Endothelial cell of umbilical vein (primary cell): ENCODE measurements at regions not wholly inside any gene's neighbourhood (a gene's known extent, or its start where the extent isn't known, plus 50 kb on each side); places are given as distances from the start of the nearest gene placed in this dataset.

ENCODE experiments used
- BruUV-seq: library from RNA; stranded (reverse); fragments of 400-500 nt; replicated peaks from 2 replicates; lab custom pipeline; 2021; lab: Mats Ljungman, UMichigan
- CTCF ChIA-PET: fragments of 300-600, 350-600 bp; sonication (Branson Sonifier 250); formaldehyde crosslinking; loops from one replicate; lab custom pipeline; 2021; ENCODE audit warnings: antibody characterized with exemption, inconsistent platforms; lab: Charles Lee
- POLR2A ChIA-PET: fragments of 300-600, 350-600 bp; sonication (Branson Sonifier 250); formaldehyde crosslinking; loops from one replicate; lab custom pipeline; 2021; ENCODE audit warnings: antibody characterized with exemption, inconsistent platforms; lab: Charles Lee
- DNase-seq: peaks from one replicate; pipeline ENCODE4 v3.0.0-alpha.2; 2011; ENCODE audit warnings: low read depth, low spot score
- FAIRE-seq: peaks from 2 replicates; lab custom pipeline; 2011; peaks lifted over from hg19 to GRCh38; lab: Jason Lieb, UNC
- H2AFZ ChIP-seq: 2 replicates; pipeline ENCODE4 v1.6.0; 2012; ENCODE audit warnings: low read depth, low read length, control low read depth, inconsistent platforms
- H3K27ac ChIP-seq: 2 replicates; pipeline ENCODE4 v1.5.1; 2011; ENCODE audit warnings: low read depth, mild to moderate bottlenecking, control low read depth, low read length, moderate library complexity; ENCODE audit not compliant: insufficient read depth
- H3K27me3 ChIP-seq, 2 experiments: 2 replicates each; pipeline versions ENCODE4 v1.6.0 to v1.6.1; 2011; ENCODE audit warnings: low read length in 2 of 2, mixed read lengths in 1 of 2; ENCODE audit not compliant: control insufficient read depth in 2 of 2, insufficient read depth in 2 of 2
- H3K36me3 ChIP-seq, 2 experiments: 2 replicates in 1 of 2; 3 replicates in 1 of 2; pipeline ENCODE4 v1.5.1; 2011; ENCODE audit warnings: low read length in 2 of 2, mild to moderate bottlenecking in 1 of 2, moderate library complexity in 1 of 2; ENCODE audit not compliant: control insufficient read depth in 2 of 2, insufficient read depth in 2 of 2; ENCODE audit errors: extremely low read depth in 1 of 2
- H3K4me1 ChIP-seq: 3 replicates; pipeline ENCODE4 v1.5.1; 2011; ENCODE audit warnings: mild to moderate bottlenecking, low read length; ENCODE audit not compliant: control insufficient read depth, insufficient read depth; ENCODE audit errors: extremely low read depth
- H3K4me2 ChIP-seq: 2 replicates; pipeline ENCODE4 v1.6.1; 2011; ENCODE audit warnings: low read length, control low read depth, mixed read lengths; ENCODE audit not compliant: insufficient read depth
- H3K4me3 ChIP-seq, 3 experiments: fragments of 200-600 bp in 1 of 3; sonication (generic), shearing (Covaris generic) in 1 of 3; replicated peaks in 1 of 3; 2 replicates each; pipeline ENCODE4 v1.5.1; 2011 to 2016; ENCODE audit warnings: control low read depth in 3 of 3, low read length in 3 of 3, mild to moderate bottlenecking in 2 of 3, inconsistent platforms in 1 of 3, low read depth in 1 of 3, moderate library complexity in 1 of 3; ENCODE audit not compliant: insufficient read depth in 1 of 3
- H3K79me2 ChIP-seq: 2 replicates; pipeline ENCODE4 v1.6.0; 2012; ENCODE audit warnings: low read length, inconsistent platforms; ENCODE audit not compliant: control insufficient read depth, insufficient read depth
- H3K9ac ChIP-seq: replicated peaks from 2 replicates; pipeline ENCODE3; 2011; ENCODE audit warnings: low read length, control low read depth; ENCODE audit not compliant: insufficient read depth; ENCODE audit errors: extremely low read depth
- H3K9me1 ChIP-seq: replicated peaks from 3 replicates; pipeline ENCODE4 v1.6.0; 2011; ENCODE audit warnings: mild to moderate bottlenecking, low read length; ENCODE audit not compliant: control insufficient read depth, insufficient read depth; ENCODE audit errors: extremely low read depth
- H3K9me3 ChIP-seq: replicated peaks from 2 replicates; pipeline ENCODE4 v1.5.1; 2012; ENCODE audit warnings: low read length, inconsistent platforms; ENCODE audit not compliant: control insufficient read depth, insufficient read depth
- H4K20me1 ChIP-seq: replicated peaks from 2 replicates; pipeline ENCODE3; 2011; ENCODE audit warnings: mild to moderate bottlenecking, low read length; ENCODE audit not compliant: control insufficient read depth, insufficient read depth; ENCODE audit errors: extremely low read depth
- CTCF ChIP-seq, 2 donors: IDR thresholded peaks; 1 replicate in 1 of 2; 2 replicates in 1 of 2; pipeline ENCODE4 v1.5.1; 2011; ENCODE audit warnings: low read length in 2 of 2, mild to moderate bottlenecking in 2 of 2, moderate library complexity in 2 of 2, control low read depth in 1 of 2, inconsistent platforms in 1 of 2, low read depth in 1 of 2; ENCODE audit not compliant: insufficient read depth in 1 of 2; ENCODE audit errors: extremely low read depth in 1 of 2
- EZH2 ChIP-seq: IDR thresholded peaks from 2 replicates; pipeline ENCODE4 v1.6.1; 2012; ENCODE audit warnings: borderline replicate concordance, low read depth, mild to moderate bottlenecking, moderate library complexity, low read length, inconsistent platforms; ENCODE audit not compliant: severe bottlenecking
- FOS ChIP-seq: IDR thresholded peaks from 2 replicates; pipeline ENCODE4 v1.6.1; 2011; ENCODE audit warnings: mild to moderate bottlenecking, low read length, moderate library complexity, borderline replicate concordance; ENCODE audit not compliant: insufficient read depth
- GATA2 ChIP-seq: IDR thresholded peaks from 2 replicates; pipeline ENCODE4 v1.7.0; 2011; ENCODE audit warnings: low read depth, mild to moderate bottlenecking, moderate library complexity, mixed read lengths, low read length; ENCODE audit not compliant: insufficient read length, insufficient read depth
- JUN ChIP-seq: IDR thresholded peaks from 2 replicates; pipeline ENCODE4 v1.6.1; 2011; ENCODE audit warnings: borderline replicate concordance, low read depth; ENCODE audit not compliant: insufficient read length, insufficient read depth
- MAX ChIP-seq: IDR thresholded peaks from 2 replicates; pipeline ENCODE4 v1.6.1; 2011; ENCODE audit not compliant: insufficient read depth, insufficient read length
- POLR2AphosphoS5 ChIP-seq: IDR thresholded peaks from 2 replicates; pipeline ENCODE4 v1.6.1; 2012; ENCODE audit warnings: low read depth, mild to moderate bottlenecking, control low read depth, low read length, moderate library complexity; ENCODE audit not compliant: insufficient read depth
- dilution Hi-C: fragments of 300-500 bp; cut with MboI; formaldehyde crosslinking; loops from one replicate; pipeline ENCODE4 v1.15.0; 2019; ENCODE audit warnings: low sequenced_read_pairs; ENCODE audit not compliant: extremely low pct_ligation_motif_present
- intact Hi-C: fragments of 100-400 bp; cut with micrococcal nuclease; formaldehyde crosslinking; loops from one replicate; pipeline ENCODE4 v1.10.0; 2022

GRCh38 chr1:5711956-5712645 lies 280.1 kb downstream of the NPHP4 start:
- no peak for FAIRE-seq
- intact Hi-C loops = no loop called here

DNA sequence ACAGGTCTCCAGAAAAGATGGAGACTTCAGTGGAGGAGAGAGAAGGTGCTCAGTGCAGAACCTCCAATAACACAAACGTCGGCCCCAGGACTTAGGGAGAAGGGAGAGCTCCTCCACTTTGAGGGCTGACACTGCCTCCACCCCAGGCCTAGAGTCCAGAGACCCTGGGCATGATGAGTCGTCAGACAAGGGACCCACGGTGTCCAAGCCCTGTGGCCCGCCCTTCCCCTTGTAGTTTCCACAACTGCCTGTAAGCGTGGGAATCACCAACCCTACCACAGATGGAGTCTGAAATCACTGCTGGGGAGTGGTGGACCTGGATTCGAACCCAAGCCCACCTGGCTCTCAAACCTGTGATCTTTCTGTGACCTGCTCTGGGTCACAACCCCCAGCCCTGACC lies 281.1 kb downstream of the NPHP4 start:
- no peaks in the 10 kb centered on the region for H3K27me3 ChIP-seq
- ChIA-PET CTCF (no interaction called here), POLR2A (no interaction called here)
- H3K4me3 ChIP-seq = no peak overlapping the region
- no peak overlapping the region for H2AFZ ChIP-seq
- no peak overlapping the region for H3K9ac ChIP-seq
- dilution Hi-C loops = no loop called here
- H3K9me1 ChIP-seq = no peaks in the 10 kb centered on the region
- no peak for FAIRE-seq
- no TSS peak for BruUV-seq
- no peak overlapping the region for H3K4me2 ChIP-seq
- H4K20me1 ChIP-seq = no peaks in the 10 kb centered on the region
- H3K79me2 ChIP-seq = no peaks in the 10 kb centered on the region
- no peak overlapping the region for H3K27ac ChIP-seq
- no peak for DNase-seq
- no peaks in the 10 kb centered on the region for H3K36me3 ChIP-seq
- no peak for TF ChIP-seq FOS
- TF ChIP-seq POLR2AphosphoS5 = no peak
- no peak for TF ChIP-seq CTCF (IDR thresholded peaks at IDR 0.05; ENCODE audit: extremely low read depth in 1 of 2, insufficient read depth in 1 of 2, low read depth in 1 of 2, low read length in 2 of 2)
- no peak for TF ChIP-seq GATA2
- intact Hi-C loops = no loop called here
- peaks cover 2% of the 10 kb centered on the region for H3K9me3 ChIP-seq
- H3K4me1 ChIP-seq = no peaks in the 10 kb centered on the region

More at GRCh38 chr1:5711956-5712645, 280.1 kb downstream of the NPHP4 start:
- BruUV-seq = no TSS peak
- peaks cover 2% of the 10 kb centered on the region for H3K9me3 ChIP-seq
- H3K27me3 ChIP-seq = no peaks in the 10 kb centered on the region
- H4K20me1 ChIP-seq = no peaks in the 10 kb centered on the region
- ChIA-PET CTCF (no interaction called here), POLR2A (no interaction called here)
- H3K27ac ChIP-seq = no peak overlapping the region
- no peak overlapping the region for H3K9ac ChIP-seq
- DNase-seq = no peak
- H2AFZ ChIP-seq = no peak overlapping the region
- H3K9me1 ChIP-seq = no peaks in the 10 kb centered on the region
- H3K4me1 ChIP-seq = no peaks in the 10 kb centered on the region
- H3K79me2 ChIP-seq = no peaks in the 10 kb centered on the region
- H3K4me2 ChIP-seq = no peak overlapping the region
- no peak for TF ChIP-seq FOS
- TF ChIP-seq EZH2 = no peak
- no peak for TF ChIP-seq MAX
- TF ChIP-seq POLR2AphosphoS5 = no peak
- no peak for TF ChIP-seq JUN
- no peak overlapping the region for H3K4me3 ChIP-seq
- dilution Hi-C loops = no loop called here
- no peaks in the 10 kb centered on the region for H3K36me3 ChIP-seq
